Breast epithelium (tissue), 3 donors: ENCODE measurements at regions not wholly inside any gene's neighbourhood (a gene's known extent, or its start where the extent isn't known, plus 50 kb on each side); places are given as distances from the start of the nearest gene placed in this dataset.

Experiments used
- POLR2A ChIP-seq: fragments of 450-650 bp; IDR thresholded peaks from one replicate; pipeline ENCODE4 v1.6.1; 2016; ENCODE audit warnings: antibody characterized with exemption, mild to moderate bottlenecking, moderate library complexity
- POLR2AphosphoS5 ChIP-seq, 3 donors: sonication (generic); formaldehyde crosslinking; IDR thresholded peaks; one replicate each; pipeline ENCODE4 v1.6.1; 2017; ENCODE audit warnings: antibody characterized with exemption in 3 of 3
- TF ChIP-seq, protein P1 (sequence below), 3 donors: fragments of 450-650 bp; IDR thresholded peaks; one replicate each; pipeline ENCODE4 v1.5.1; 2016 to 2017; ENCODE audit warnings: antibody characterized with exemption in 3 of 3, mild to moderate bottlenecking in 3 of 3, moderate library complexity in 3 of 3

- TF ChIP-seq, protein P1, sequence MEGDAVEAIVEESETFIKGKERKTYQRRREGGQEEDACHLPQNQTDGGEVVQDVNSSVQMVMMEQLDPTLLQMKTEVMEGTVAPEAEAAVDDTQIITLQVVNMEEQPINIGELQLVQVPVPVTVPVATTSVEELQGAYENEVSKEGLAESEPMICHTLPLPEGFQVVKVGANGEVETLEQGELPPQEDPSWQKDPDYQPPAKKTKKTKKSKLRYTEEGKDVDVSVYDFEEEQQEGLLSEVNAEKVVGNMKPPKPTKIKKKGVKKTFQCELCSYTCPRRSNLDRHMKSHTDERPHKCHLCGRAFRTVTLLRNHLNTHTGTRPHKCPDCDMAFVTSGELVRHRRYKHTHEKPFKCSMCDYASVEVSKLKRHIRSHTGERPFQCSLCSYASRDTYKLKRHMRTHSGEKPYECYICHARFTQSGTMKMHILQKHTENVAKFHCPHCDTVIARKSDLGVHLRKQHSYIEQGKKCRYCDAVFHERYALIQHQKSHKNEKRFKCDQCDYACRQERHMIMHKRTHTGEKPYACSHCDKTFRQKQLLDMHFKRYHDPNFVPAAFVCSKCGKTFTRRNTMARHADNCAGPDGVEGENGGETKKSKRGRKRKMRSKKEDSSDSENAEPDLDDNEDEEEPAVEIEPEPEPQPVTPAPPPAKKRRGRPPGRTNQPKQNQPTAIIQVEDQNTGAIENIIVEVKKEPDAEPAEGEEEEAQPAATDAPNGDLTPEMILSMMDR (IDR thresholded peaks at IDR 0.05): no peak
- no peak for TF ChIP-seq POLR2A
- no peak for TF ChIP-seq POLR2AphosphoS5 (IDR thresholded peaks at IDR 0.05)
Measured at GRCh38 chrX:8851231-8851886, 50.2 kb upstream of the FAM9A start.
